GM21737 (cell line): ENCODE measurements at regions not wholly inside any gene's neighbourhood (a gene's known extent, or its start where the extent isn't known, plus 50 kb on each side); places are given as distances from the start of the nearest gene placed in this dataset.
"Not testable (repeated sequence)": the region's sequence is repeated elsewhere in the genome, so short reads cannot be mapped to it uniquely, and the experiment has no call there.

Experiments
- ATAC-seq: cut with Tn5 transposase; IDR thresholded peaks from one replicate; pipeline ENCODE4 v1.9.1; 2021; ENCODE audit warnings: mild to moderate bottlenecking, moderate library complexity; ENCODE audit not compliant: unreplicated experiment

DNA sequence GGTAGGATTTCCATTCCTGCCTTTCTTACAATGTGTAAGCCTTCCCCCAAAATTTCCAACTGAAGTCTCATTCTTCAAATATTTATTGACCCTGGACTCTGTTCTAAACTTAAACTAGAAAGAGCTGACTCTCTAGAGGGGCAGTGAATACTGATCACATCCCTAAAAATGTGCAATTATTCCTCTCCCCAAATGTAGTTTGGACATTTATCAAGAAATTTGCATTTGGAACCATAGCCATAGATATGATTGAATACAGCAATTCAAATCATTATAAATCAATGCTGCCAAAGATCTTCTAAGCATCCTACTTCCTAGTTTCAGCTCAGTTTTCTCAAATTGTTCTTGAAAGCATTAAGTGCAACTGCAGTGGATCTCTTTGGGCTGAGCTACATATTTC lies 525.7 kb downstream of the RAB28 start:
- ATAC-seq, result no peak

DNA sequence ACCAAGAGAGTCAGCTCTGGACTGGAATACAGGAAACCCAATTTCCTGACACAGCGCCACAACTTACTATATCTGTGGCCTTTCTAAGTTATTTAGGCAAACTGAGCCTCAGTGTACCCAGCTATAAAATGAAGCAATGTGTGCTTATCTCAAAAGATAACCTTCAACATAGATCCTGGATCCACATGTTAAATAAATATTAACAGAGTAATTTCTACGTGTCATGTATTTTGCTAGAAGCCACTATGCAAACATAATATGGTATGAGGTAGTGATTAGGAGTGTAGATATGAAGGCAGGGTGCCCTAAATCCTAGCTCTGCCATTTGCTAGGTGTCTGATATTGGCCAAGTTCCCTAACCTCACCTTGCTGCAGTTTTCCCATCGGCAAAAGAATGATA lies 527.0 kb downstream of the RAB28 start:
- ATAC-seq, result no peak

DNA sequence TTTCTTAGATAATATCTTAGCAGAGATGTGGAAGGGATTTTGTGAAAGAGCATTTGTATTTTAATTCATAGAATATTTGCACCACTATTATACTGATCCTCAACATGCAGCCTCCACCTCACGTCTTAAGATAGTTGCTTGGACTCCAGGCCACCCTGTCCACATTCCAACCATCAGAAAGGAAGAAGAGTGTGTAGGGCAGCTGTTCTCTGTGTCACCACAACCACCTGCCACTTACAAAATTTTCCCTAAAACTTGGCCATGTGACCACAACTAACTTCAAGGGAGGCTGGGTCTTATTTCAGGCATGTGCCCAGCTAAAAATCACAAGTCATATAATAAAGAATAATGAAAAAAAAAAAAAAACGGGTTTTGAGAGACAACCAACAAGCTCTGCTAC lies 528.1 kb downstream of the RAB28 start:
- ATAC-seq, result no peak

DNA sequence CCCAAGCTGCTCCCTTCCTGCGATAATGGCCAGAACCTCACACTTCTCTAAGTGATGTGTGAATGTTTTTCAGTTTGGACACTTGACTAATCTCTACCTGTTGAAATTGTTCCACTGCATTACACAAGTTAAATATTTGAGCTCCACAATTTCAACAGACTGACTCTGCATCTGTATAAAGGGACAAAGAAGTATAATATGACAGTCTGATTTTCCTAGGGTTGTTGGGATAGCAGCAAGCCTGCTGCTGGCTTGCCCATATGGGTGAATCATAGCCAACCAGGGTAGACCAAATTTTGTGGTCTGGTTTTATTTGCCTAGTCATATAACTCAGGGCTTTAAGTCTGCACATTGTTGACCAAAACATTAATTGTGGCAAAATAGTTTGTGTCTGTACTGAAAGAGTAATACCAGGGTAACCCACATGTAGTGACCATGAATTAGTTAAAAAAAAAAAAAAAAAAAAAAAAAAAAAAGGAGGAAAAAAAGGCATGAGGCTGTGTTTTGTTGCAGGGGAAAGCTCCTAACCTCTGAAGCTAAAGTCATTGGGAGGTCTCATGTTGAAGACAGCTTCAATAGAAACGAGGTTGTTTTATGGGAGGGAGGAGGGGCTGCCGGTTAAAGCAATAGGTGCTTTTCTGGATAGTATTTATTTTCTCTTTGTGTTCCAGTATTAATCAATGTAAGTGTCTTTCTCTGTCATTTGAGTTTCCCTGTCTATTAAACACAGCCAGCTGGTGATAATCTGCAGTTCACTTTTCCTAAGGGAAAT lies 534.2 kb downstream of the RAB28 start:
- ATAC-seq, result no peak

DNA sequence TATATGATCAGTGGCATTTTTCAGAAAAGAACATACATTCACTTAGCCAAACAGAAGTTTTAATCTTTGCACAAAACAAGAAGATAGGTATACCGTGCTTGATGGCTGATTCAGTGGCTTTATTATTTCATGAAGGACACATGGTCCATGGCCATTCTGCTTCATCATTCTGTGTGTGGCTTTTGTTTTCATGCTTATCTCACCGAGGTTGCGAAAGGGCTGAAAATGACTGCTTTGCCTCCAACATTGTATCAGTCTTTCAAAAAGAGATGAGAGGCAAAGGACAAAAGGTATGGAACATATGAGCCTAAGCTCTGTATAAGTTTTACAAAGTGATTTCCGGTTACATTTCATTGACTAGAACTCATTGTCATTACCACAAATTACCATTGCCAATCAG lies 541.1 kb downstream of the RAB28 start:
- no peak for ATAC-seq

DNA sequence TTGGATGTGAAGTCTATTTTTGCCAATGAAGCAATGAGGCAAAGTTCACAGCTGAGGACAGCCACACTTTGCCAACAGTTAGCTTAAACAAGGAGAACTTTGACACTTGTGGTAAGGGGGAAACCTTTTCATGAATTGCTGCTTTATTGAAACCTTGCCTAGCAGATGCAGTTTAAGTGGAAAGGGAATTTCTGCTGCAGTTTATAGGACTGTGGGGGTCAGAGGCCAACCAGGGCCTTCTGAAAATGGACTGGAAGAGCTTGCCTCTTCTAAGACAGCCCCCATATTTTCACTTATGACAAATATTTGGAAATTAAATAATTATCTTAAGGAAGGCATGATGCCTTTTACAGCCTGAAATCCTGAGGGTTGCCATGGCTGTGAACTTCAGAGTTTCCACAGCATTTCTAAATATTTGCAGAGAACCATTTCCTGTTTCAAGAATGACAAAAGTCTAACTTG lies 550.3 kb downstream of the RAB28 start:
- no peak for ATAC-seq

DNA sequence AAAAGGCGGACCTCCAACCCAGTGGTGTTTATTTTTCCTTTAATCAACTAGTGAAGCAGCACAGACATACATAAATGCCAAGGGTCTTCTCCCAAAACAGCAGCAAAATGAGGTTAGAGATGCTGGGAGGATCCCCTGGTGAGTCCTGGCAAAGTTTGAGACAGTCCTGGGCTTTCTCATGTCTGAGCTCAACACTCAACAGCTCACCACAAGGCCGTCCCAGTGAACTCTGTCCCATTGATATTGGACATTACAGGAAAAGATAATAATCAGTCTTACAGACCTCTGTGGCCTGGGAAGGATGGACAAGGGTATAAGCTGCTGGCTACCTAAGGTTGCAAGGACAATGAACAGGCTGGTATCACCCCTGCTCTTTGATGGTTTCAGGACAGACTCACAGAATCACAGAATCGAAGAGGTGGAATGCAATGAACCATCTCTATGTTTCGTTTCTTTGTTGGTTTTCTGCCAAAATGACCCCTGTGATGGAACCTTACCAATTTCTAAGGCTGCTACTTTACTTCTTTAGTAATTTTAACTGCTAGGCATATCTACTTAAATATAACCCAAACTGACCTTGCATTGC lies 551.8 kb downstream of the RAB28 start:
- no peak for ATAC-seq

DNA sequence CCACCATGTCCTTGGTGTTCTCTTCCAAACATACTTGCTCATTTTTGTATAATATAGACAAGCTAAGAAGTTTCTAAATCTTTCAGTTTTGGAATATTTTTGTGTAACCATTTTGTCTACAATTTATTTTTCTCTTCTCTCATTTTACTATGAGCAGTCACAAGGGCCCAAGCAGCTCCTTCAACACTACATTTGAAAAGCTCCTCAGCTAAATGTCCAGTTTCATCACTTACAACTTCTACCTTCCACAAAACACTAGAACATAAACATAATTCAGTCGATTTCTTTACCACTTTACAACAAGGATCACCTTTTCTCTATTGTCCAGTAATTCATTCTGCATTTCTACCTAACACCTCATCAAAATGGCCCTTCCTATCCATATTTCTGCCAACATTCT lies 554.4 kb downstream of the RAB28 start:
- ATAC-seq, result no peak

DNA sequence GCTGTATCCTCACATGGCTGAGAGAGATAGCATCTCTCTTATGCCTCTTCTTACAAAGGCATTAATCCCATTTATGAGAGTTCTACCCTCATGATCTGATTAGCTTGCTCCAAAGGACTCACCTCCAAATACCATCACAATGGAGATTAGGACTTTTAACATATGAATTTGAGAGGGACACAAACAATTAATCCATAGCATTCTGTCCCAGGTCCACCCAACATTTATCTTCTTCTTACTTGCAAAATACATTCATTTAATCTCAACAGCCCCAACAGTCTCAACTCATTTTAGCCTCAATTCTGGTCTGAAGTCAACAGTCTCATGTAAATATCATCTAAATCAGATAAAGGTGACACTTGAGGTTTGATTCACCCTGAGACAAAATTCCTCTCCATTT lies 555.4 kb downstream of the RAB28 start:
- ATAC-seq, result no peak

DNA sequence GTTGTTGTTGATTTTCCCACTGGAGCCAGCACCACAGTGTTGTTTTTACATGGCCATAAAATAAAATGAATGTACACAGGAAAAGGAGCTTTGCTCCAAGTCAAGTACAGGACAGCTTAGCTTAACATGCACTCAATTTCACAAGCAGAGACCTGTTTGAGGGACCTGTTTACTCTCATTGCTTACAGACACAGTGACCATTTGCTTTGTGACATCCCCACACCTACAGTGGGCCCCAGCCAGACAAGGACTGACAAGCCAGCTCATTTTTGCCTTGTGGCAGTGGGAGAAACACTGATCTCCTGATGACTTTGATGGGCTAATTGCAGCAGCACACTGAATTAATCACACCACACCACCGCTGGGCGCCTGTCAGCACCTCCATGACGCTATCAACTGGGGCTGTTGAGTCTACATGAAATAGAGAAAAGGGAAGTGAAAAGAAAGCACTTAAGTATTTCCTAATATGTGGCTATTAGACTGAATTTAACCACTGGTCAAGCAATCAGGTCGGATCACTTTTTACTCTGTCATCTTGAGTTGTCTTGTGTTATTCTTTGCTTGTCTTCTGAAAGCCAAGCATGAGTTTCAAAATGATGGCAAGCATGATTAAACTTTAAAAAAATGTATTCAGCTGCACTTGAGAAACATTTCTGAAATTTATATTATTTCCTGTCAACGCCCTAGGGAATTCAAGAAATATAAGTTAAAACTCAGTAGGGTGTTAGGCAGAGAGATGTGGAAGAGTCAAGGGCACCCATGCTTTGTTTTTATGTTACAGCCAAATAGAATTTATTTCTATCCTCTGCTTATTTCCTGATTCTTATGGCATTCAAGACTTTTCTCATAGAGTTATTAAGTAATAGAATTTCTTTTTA lies 557.7 kb downstream of the RAB28 start:
- ATAC-seq, result no peak

DNA sequence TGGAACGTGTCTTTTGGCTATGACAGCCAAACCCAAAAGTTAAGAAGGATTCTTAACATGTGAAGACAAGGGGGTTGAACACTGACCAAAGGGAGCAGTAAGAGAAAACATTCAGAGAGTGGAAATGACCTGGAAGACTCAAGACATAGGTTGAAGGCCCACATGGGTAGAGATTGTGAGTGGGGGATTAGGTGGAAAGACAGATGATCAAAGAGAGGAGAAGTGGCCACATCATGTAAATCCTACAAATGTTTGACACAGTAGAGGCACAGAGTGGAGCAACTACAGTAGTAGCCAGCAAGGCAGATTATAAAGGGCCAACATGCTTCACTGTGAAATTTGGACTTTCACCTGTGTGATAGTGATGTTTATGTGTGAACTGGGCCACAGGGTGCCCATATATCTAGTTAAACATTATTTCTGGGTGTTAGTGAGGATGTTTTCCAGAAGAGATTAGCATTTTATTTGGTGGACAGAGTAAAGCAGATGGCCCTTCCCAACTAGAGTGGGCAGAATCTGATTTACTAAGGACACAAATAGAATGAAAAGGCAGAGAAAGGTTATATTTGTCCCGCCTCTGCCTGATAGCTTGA lies 559.3 kb downstream of the RAB28 start:
- ATAC-seq, result no peak

DNA sequence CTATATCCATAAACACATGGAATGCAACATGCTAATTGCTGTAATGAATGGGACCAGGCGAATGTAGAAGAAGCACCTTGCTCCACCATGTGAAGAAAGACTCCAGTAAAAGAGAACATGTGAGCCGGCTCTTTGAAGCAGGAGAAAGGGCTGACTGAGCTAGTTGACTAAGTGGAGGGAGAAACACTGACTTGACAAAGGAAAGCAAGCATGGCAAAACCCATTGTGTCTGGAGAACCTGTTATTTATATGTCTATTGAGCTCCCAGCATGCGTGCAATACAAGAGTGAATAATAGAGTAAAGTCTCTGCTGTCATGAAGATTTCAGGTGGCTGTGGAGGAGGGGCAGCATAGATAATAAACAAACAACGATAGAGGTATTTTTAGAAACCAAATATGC lies 559.9 kb downstream of the RAB28 start:
- no peak for ATAC-seq

DNA sequence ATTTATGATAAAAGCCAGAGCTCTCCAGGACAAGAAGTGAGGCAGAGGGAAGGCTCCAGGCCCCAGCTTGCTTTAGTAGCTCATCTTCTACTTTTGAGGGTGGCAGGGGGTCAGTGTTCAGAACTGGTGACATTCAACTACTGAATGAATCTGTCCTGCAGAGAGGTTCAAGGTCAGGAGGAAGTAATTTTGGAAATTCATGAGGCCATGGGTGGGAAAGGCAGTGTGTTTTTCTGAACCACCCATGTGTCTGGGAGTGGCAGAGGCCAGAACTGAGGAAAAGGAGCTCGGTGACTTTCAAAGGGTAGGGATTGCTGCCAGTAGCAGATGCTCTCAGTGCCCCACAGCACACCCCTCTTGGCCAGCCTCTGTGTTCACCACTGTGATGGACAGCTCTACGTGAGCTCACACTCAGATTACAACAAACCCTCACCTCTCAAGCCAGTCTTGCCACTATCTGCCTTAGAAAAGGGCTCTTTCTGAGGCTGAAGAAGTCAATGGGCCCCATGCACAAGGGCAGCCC lies 571.2 kb downstream of the RAB28 start:
- ATAC-seq, result no peak

DNA sequence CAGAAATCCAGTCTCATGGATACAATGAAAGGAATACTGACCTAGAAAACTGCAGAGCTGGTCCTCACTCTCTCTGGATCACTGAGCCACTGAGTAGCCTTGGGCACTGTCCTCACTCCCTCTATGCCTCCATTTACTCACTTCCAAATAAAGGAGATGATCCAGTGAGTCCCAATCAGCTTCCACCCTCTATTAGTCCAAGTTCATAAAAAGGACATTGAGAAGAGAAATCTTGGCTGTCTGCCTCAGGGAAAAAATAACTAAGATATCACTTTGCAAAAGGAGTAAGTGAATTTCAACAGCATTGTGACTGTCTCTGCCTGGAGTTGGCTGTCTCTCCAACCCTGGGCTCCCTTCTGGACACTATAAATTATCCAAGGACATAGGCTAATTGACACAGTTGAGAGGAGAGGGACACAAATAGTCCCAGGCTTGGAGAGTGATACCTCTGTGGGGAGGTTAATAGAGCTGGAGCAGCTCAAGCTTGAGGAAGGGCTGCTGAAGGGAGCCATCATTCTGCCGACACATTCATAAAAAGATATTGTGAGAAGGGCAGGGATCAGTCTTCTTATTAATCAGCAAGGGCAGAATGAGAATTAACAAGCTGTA lies 572.3 kb downstream of the RAB28 start:
- no peak for ATAC-seq

DNA sequence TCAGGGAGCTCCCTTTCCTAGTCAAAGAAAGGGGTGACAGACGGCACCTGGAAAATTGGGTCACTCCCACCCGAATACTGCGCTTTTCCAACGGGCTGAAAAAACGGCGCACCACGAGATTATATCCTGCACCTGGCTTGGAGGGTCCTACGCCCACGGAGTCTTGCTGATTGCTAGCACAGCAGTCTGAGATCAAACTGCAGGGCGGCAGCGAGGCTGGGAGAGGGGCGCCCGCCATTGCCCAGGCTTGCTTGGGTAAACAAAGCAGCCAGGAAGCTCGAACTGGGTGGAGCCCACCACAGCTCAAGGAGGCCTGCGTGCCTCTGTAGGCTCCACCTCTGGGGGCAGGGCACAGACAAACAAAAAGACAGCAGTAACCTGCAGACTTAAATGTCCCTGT lies 580.5 kb downstream of the RAB28 start:
- not testable (repeated sequence) for ATAC-seq

DNA sequence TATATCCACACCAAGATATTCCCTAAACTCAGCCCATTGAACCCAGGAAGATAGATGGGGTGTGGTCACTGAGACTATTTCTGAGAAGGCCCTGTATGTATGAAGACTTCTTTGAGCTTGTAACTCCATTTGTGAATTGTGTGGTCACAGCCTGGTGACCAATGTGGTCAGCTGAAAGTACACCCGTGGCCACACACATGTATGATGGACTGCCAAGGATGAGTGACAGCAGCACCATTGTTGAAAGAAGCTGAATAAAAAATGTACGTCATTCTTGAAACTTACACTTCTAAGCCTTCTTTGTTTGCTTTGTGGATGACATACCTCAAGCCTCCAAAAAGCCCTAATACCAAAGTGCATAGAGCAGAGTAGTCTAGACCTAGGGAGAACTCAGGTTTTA lies 581.4 kb downstream of the RAB28 start:
- no peak for ATAC-seq

DNA sequence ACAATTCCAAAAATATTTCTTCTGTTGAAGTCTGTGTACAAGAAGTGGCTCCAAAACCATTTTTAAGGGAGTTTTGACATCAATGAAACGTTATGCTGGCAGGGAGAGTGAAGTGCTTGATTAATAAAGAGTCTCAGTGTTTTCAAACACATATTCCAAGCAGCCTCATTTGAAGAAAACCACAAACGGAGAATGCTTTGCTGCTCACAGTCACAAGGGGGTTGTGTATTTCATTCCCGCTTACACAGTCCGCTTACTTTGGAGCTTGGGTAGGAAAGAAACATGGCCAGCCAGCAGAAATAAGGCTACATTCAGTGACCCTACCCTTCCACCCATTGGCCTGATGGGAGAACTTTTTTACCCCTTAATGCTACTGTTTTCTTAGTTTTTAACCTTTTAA lies 586.2 kb downstream of the RAB28 start:
- no peak for ATAC-seq

DNA sequence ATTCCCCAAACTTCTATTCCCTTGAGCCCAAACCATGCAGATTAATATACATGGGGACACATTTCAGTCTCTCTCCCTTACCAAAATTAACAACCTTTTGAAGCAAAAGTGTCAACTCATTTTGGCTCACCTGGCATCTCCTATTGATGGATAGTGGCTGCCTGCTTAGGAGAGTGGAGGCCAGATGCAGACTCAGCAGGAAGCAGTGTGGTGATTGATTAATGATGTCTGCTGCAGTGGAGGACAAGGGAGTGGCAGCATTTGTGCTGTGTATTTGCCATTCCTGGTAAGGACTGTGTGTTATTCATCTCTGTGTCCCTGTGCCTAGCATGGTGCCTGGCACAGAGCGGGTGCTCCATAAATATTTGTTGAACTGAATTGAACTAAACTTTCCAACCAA lies 590.1 kb downstream of the RAB28 start:
- ATAC-seq, result no peak

DNA sequence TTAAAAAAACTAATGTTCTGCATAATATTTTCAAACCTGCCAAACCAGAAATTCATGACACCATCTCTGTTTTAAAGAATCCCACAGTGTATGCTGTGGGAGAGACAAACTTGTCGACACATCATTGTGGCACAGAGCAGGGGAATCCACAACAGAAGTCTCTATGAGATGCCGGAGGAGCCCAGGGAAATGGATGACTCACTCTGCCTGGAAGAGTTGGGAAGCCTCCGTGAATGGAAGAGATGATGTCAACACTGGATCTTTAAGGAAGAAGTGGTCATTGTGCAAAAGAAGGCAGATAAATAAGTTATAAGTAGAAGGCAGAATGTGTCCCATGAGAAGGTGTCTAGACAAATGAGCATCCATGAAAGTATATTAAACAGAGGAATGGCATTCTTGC lies 595.1 kb downstream of the RAB28 start:
- no peak for ATAC-seq

DNA sequence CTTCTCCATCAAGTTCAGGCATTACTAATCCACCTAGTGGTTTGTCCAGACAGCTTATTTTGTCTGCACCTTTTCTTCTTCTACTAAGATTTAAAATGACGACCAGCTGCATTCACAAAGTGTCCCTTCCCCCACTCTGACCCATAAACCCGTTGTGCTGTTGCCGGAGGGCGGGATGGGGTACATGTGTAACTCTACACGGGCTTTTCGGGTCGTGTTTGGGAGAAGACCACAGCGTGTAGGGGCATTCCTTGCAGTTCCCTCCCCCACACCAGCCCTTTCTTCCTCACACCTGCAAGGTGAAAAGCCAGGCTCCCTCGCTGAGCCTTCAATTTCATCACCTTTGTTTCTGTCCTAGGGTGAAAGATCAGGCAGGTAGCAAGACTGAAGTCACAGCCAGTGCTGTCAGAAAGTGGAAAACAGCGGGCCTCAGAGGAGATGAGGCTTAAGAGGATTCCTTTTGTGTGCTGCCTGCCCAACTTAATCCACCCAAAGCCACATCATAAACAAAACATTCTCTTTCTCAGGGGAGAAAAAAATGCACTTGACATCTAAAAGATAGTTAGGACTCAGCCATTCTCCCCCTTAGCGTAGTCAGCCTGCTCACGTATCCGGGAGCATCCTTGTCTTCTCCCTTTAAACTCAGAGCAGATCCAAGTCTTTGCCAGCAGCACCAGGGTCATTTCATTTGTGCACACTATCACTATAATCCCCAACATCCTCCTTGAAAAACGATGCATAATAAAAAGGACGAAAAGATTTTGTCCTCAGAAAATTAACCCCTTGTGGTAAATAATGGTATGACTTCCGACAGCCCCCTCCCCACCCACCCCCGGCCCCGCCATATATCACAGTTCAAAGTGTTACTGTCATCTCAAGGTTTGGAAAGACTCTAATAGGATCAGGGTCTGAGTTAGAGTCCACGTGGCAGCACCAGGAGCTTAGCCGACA lies 599.0 kb downstream of the RAB28 start:
- ATAC-seq, result no peak
